ENCODE measurements at regions not wholly inside any gene's neighbourhood (a gene's known extent, or its start where the extent isn't known, plus 50 kb on each side); places are given as distances from the start of the nearest gene placed in this dataset.

GRCh38 chr7:13532028-13532753 is 457.3 kb downstream of the ETV1 start:
- no peak for TF ChIP-seq CTCF (IDR thresholded peaks at IDR 0.05; ENCODE audit: low read depth, low read length, poor library complexity, severe bottlenecking)
- no peak for TF ChIP-seq EZH2phosphoT487 (IDR thresholded peaks at IDR 0.05; ENCODE audit: borderline replicate concordance, low read length)

All from DOHH2 (cell line).